Mesothelial cell of epicardium (in vitro differentiated cells): ENCODE measurements at regions not wholly inside any gene's neighbourhood (a gene's known extent, or its start where the extent isn't known, plus 50 kb on each side); places are given as distances from the start of the nearest gene placed in this dataset.

ENCODE experiments used
- DNase-seq, 2 experiments: peaks; one replicate each; pipeline ENCODE4 v3.0.0; 2021; ENCODE audit warnings: low spot score in 2 of 2; ENCODE audit not compliant: unreplicated experiment in 2 of 2
- H3K27ac Mint-ChIP-seq: 2 replicates; pipeline ENCODE4 v1.8.0; 2021; ENCODE audit warnings: mixed read lengths
- H3K27me3 Mint-ChIP-seq: 2 replicates; pipeline ENCODE4 v1.8.0; 2021; ENCODE audit warnings: low read depth, mixed read lengths
- H3K36me3 Mint-ChIP-seq: 2 replicates; pipeline ENCODE4 v1.8.0; 2021; ENCODE audit warnings: mixed read lengths
- H3K4me1 Mint-ChIP-seq: 2 replicates; pipeline ENCODE4 v1.8.0; 2021; ENCODE audit warnings: mixed read lengths
- H3K4me3 Mint-ChIP-seq: 2 replicates; pipeline ENCODE4 v1.8.0; 2021; ENCODE audit warnings: mild to moderate bottlenecking, moderate library complexity, mixed read lengths
- H3K9me3 Mint-ChIP-seq: 2 replicates; pipeline ENCODE4 v1.8.0; 2021; ENCODE audit warnings: mixed read lengths
- TF ChIP-seq, protein P1 (sequence below): fragments of 200-600 bp; sonication (generic); IDR thresholded peaks from one replicate; pipeline ENCODE4 v1.5.0; 2021; ENCODE audit warnings: antibody characterized with exemption; ENCODE audit not compliant: unreplicated experiment

DNA sequence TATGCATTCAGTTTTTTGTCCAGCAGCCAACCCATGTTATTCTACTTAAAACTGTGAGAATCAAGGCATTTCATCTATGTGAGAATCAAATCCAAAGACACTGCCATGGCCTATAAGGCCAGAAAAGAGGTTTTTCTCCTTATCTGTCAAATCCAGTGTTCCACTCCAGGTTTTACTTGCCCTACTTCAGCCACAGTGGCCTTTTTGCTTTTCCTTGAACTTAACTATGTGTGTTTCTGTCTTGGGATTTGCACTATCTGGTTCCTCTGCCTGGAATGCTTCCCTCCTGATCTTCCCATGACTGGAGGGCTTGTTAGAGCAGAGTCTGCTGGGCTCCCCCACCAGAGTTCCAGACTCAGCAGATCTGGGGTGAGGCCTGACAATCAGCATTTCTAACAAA is 113.1 kb upstream of the DOK5 start:
- TF ChIP-seq, protein P1, sequence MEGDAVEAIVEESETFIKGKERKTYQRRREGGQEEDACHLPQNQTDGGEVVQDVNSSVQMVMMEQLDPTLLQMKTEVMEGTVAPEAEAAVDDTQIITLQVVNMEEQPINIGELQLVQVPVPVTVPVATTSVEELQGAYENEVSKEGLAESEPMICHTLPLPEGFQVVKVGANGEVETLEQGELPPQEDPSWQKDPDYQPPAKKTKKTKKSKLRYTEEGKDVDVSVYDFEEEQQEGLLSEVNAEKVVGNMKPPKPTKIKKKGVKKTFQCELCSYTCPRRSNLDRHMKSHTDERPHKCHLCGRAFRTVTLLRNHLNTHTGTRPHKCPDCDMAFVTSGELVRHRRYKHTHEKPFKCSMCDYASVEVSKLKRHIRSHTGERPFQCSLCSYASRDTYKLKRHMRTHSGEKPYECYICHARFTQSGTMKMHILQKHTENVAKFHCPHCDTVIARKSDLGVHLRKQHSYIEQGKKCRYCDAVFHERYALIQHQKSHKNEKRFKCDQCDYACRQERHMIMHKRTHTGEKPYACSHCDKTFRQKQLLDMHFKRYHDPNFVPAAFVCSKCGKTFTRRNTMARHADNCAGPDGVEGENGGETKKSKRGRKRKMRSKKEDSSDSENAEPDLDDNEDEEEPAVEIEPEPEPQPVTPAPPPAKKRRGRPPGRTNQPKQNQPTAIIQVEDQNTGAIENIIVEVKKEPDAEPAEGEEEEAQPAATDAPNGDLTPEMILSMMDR: no peak
- Mint-ChIP-seq H3K4me1 (no peaks in the 10 kb centered on the region), H3K27ac (no peak overlapping the region), H3K4me3 (no peak overlapping the region), H3K9me3 (peaks cover 4% of the 10 kb centered on the region), H3K36me3 (no peaks in the 10 kb centered on the region), H3K27me3 (peaks cover 3% of the 10 kb centered on the region)
- no peak for DNase-seq

DNA sequence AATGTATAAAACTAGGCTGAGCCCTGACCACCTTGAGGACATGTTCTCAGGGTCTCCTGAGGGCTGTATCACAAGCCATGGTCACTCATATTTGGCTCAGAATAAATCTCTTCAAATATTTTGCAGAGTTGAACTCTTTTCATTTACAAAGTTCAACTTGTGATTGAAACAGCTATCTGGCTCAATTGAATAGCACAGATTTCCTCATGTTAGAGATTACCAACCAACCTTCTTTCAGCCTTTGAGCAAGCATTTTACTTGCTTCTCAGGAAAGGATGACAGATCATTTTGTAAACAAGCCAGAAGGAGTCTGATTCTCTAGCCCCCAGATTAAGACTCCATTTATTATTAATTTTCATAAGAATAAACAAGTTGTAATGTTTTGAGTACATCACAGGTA is 111.0 kb upstream of the DOK5 start:
- DNase-seq: no peak
- TF ChIP-seq, protein P1: no peak
- Mint-ChIP-seq H3K4me1 (no peaks in the 10 kb centered on the region), H3K36me3 (no peaks in the 10 kb centered on the region), H3K27ac (no peak overlapping the region), H3K9me3 (peaks cover 2% of the 10 kb centered on the region), H3K27me3 (peaks cover 3% of the 10 kb centered on the region), H3K4me3 (no peak overlapping the region)

DNA sequence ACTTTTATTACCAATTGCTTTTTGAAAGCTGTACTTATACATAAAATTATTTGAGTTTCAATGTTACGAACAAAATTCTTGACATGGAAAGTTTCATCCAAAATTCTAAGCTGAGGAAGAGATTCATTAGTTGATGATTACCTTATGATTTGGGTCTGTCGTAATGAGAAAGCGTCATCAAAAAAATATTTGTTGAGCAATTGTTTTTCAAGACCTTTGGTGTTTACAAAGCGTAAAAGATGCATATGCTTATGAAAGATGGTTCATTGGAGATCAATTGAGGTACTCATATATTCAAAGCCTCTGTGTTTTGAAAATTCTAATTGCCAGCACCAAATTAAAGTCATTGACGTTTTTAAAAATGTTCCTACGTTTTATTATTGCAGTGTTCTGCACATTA is 110.5 kb upstream of the DOK5 start:
- Mint-ChIP-seq H3K4me1 (no peaks in the 10 kb centered on the region), H3K27ac (no peak overlapping the region), H3K36me3 (no peaks in the 10 kb centered on the region), H3K9me3 (no peaks in the 10 kb centered on the region), H3K27me3 (peaks cover 3% of the 10 kb centered on the region), H3K4me3 (no peak overlapping the region)
- no peak for DNase-seq
- TF ChIP-seq, protein P1: no peak

DNA sequence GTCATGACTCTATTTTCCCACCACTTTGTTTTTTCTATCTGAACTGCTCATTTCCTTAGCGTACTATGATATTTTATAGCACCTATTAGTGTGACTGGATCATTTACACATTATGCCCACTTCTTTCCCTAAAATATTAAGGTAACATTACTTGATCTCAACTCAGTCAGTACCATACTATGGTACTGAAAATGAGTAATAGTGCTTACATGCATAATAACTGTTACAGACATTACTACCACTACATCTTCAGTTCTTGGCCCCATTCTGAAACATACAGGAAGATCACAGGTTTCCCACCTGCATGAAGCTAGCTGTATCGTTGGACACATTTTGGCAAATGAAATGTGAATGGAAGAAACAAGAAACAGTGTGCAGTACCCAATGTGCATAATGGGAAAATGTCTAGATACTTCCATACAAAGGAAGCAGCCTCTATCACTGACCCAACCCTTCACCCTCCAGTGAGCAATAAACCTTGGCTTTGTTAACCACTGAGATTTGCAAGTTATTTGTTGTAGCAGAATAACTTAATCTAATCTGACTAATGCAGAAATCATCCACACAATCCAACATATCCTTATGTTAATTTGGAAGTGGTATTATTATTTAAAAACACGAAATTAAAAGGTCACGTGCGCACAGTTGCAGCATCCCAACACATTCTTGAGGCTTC is 108.6 kb upstream of the DOK5 start:
- H3K27ac Mint-ChIP-seq: no peak overlapping the region
- peaks cover 3% of the 10 kb centered on the region for H3K27me3 Mint-ChIP-seq
- H3K4me1 Mint-ChIP-seq: no peaks in the 10 kb centered on the region
- DNase-seq: no peak
- peaks cover 11% of the 10 kb centered on the region for H3K9me3 Mint-ChIP-seq
- H3K4me3 Mint-ChIP-seq: no peak overlapping the region
- TF ChIP-seq, protein P1: no peak
- H3K36me3 Mint-ChIP-seq: no peaks in the 10 kb centered on the region

DNA sequence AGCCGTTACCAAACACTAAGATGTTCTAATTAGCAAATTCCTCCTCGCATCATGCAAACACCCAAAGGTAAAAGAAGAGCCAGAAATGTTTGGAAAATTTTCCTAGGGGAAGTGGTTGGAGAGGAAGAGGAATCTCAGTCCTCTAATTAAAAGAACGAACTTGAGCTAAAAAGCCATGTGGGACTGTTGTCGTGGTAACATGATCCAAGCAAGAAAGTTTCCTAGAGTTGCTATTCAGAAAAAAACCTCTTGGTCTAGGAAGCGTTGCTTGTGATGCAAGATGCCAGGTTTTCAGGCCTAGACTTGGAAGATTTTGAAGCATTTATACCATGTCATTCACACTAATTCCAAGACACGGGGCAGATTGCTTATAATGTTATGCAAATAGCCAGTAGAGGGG is 106.8 kb upstream of the DOK5 start:
- TF ChIP-seq, protein P1: no peak
- DNase-seq: no peak
- H3K27ac Mint-ChIP-seq: no peak overlapping the region
- peaks cover 3% of the 10 kb centered on the region for H3K27me3 Mint-ChIP-seq
- H3K4me1 Mint-ChIP-seq: no peaks in the 10 kb centered on the region
- no peaks in the 10 kb centered on the region for H3K36me3 Mint-ChIP-seq
- no peak overlapping the region for H3K4me3 Mint-ChIP-seq
- peaks cover 22% of the 10 kb centered on the region for H3K9me3 Mint-ChIP-seq

DNA sequence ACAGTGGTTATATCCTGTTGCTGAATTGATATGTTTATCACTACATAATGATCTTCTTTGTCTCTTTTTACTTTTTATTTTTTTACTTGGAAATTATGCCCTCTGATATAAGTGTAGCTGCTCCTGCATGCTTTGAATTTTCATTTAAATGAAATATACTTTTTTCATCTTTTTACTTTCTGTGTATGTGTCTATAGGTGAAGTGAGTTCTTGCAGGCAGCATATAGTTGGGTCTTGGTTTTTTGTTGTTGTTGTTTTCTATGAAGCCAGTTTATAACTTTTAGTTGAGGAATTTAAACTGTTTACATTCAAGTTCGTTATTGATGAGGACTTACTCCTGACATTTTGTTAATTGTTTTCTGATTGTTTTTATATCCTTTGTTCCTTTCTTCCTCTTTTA is 103.1 kb upstream of the DOK5 start:
- H3K4me1 Mint-ChIP-seq: peaks cover 2% of the 10 kb centered on the region
- H3K36me3 Mint-ChIP-seq: no peaks in the 10 kb centered on the region
- TF ChIP-seq, protein P1: no peak
- H3K9me3 Mint-ChIP-seq: peaks cover 22% of the 10 kb centered on the region
- no peak for DNase-seq
- no peaks in the 10 kb centered on the region for H3K27me3 Mint-ChIP-seq
- no peak overlapping the region for H3K27ac Mint-ChIP-seq
- no peak overlapping the region for H3K4me3 Mint-ChIP-seq
